ENCODE measurements at regions not wholly inside any gene's neighbourhood (a gene's known extent, or its start where the extent isn't known, plus 50 kb on each side); places are given as distances from the start of the nearest gene placed in this dataset.

GRCh38 chr7:22962775-22963350, 51.1 kb downstream of the HYCC1 start:
- TF ChIP-seq CTCF (IDR thresholded peaks at IDR 0.05) (no peak), POLR2A (IDR thresholded peaks at IDR 0.05) (no peak), POLR2AphosphoS5 (IDR thresholded peaks at IDR 0.05) (no peak), EP300 (IDR thresholded peaks at IDR 0.05) (no peak)
- Histone ChIP-seq H3K36me3 (peaks cover 4 to 65% of the 10 kb centered on the region in 2 donors), H3K27me3 (no peaks in the 10 kb centered on the region), H3K4me3 (no peak overlapping the region), H3K4me1 (no peaks in the 10 kb centered on the region), H3K27ac (no peak overlapping the region), H3K9me3 (no peaks in the 10 kb centered on the region)
- WGBS, 2 donors (ENCODE audit: low coverage in 1 of 2): 78 to 94% methylated on average over 2 to 3 of the region's 3 CpGs
- ATAC-seq: no peak

GRCh38 chr7:22958742-22959141, 55.2 kb downstream of the HYCC1 start:
- Histone ChIP-seq H3K9me3 (no peaks in the 10 kb centered on the region), H3K4me3 (no peak overlapping the region), H3K36me3 (peaks cover 4 to 59% of the 10 kb centered on the region in 2 donors), H3K4me1 (no peaks in the 10 kb centered on the region), H3K27ac (no peak overlapping the region), H3K27me3 (no peaks in the 10 kb centered on the region)
- WGBS, 2 donors (ENCODE audit: low coverage in 1 of 2): 82 to 100% methylated on average over 1 of the region's 1 CpG
- no peak for ATAC-seq
- TF ChIP-seq CTCF (IDR thresholded peaks at IDR 0.05) (no peak), POLR2A (IDR thresholded peaks at IDR 0.05) (no peak), EP300 (IDR thresholded peaks at IDR 0.05) (no peak), POLR2AphosphoS5 (IDR thresholded peaks at IDR 0.05) (no peak)

- no peaks in the 10 kb centered on the region for H3K9me3 ChIP-seq
- H3K27ac ChIP-seq: no peak overlapping the region
- TF ChIP-seq POLR2AphosphoS5 (IDR thresholded peaks at IDR 0.05) (no peak), EP300 (IDR thresholded peaks at IDR 0.05) (no peak), POLR2A (IDR thresholded peaks at IDR 0.05) (no peak)
- WGBS, 2 donors (ENCODE audit: low coverage in 1 of 2): 94 to 100% methylated on average over 1 of the region's 1 CpG
- H3K27me3 ChIP-seq: no peaks in the 10 kb centered on the region
- H3K4me3 ChIP-seq: no peak overlapping the region
- H3K4me1 ChIP-seq: no peaks in the 10 kb centered on the region
- ATAC-seq: no peak
- H3K36me3 ChIP-seq: peaks cover 0 to 19% of the 10 kb centered on the region in 2 donors
These were observed 59.7 kb downstream of the HYCC1 start for GRCh38 chr7:22954251-22954650.

GRCh38 chr7:22952306-22953015, 61.5 kb downstream of the HYCC1 start:
- H3K36me3 ChIP-seq: peaks cover 0 to 4% of the 10 kb centered on the region in 2 donors
- no peaks in the 10 kb centered on the region for H3K4me1 ChIP-seq
- no peaks in the 10 kb centered on the region for H3K27me3 ChIP-seq
- TF ChIP-seq EP300 (IDR thresholded peaks at IDR 0.05): no peak
- TF ChIP-seq CTCF (IDR thresholded peaks at IDR 0.05): no peak
- TF ChIP-seq POLR2AphosphoS5 (IDR thresholded peaks at IDR 0.05): no peak
- no peak for TF ChIP-seq POLR2A (IDR thresholded peaks at IDR 0.05)
- ATAC-seq: no peak
- WGBS, 2 donors (ENCODE audit: low coverage in 1 of 2): 78 to 94% methylated on average over 4 of the region's 4 CpGs
- H3K9me3 ChIP-seq: no peaks in the 10 kb centered on the region
- no peak overlapping the region for H3K4me3 ChIP-seq
- H3K27ac ChIP-seq: no peak overlapping the region

- TF ChIP-seq POLR2AphosphoS5 (IDR thresholded peaks at IDR 0.05) (no peak), EP300 (IDR thresholded peaks at IDR 0.05) (no peak), CTCF (IDR thresholded peaks at IDR 0.05) (no peak), POLR2A (IDR thresholded peaks at IDR 0.05) (no peak)
- ATAC-seq: no peak
- H3K27me3 ChIP-seq: no peaks in the 10 kb centered on the region
- no peak overlapping the region for H3K4me3 ChIP-seq
- no peaks in the 10 kb centered on the region for H3K4me1 ChIP-seq
- H3K27ac ChIP-seq: no peak overlapping the region
- peaks cover 0 to 10% of the 10 kb centered on the region in 2 donors for H3K36me3 ChIP-seq
- WGBS, 2 donors (ENCODE audit: low coverage in 1 of 2): 58 to 68% methylated on average over 2 of the region's 2 CpGs
- H3K9me3 ChIP-seq: no peaks in the 10 kb centered on the region
These were observed 64.0 kb downstream of the HYCC1 start for GRCh38 chr7:22949944-22950343.
